Tibial artery (tissue), 4 donors: ENCODE measurements at regions not wholly inside any gene's neighbourhood (a gene's known extent, or its start where the extent isn't known, plus 50 kb on each side); places are given as distances from the start of the nearest gene placed in this dataset.
A peak's percentile ranks its signal among the peaks of the same experiment; 100 is the strongest.

Experiments used
- DNase-seq, 2 donors: peaks; one replicate each; pipeline ENCODE4 v3.0.0-alpha.2; 2019
- H3K27ac ChIP-seq, 2 donors: fragments of 200-600 bp; sonication (generic) in 1 of 2; 1 replicate in 1 of 2; 2 replicates in 1 of 2; pipeline ENCODE4 v1.5.1; 2018 to 2019; ENCODE audit warnings: mild to moderate bottlenecking in 1 of 2
- H3K27me3 ChIP-seq, 2 donors: fragments of 200-600 bp; sonication (generic) in 1 of 2; one replicate each; pipeline versions ENCODE4 v1.5.1 to v1.6.0; 2016 to 2019
- H3K36me3 ChIP-seq, 3 donors: fragments of 200-600 bp; sonication (generic) in 2 of 3; one replicate each; pipeline ENCODE4 v1.5.1; 2016 to 2019; ENCODE audit warnings: mild to moderate bottlenecking in 2 of 3
- H3K4me1 ChIP-seq, 4 donors: fragments of 200-600 bp; sonication (generic) in 2 of 4; 1 replicate in 3 of 4; 2 replicates in 1 of 4; pipeline ENCODE4 v1.5.1; 2016 to 2019
- H3K4me3 ChIP-seq, 2 donors: fragments of 200-600 bp; sonication (generic) in 1 of 2; 1 replicate in 1 of 2; 2 replicates in 1 of 2; pipeline ENCODE4 v1.5.1; 2018 to 2019; ENCODE audit warnings: mild to moderate bottlenecking in 2 of 2
- H3K9me3 ChIP-seq, 3 donors: fragments of 200-600 bp; sonication (generic) in 1 of 3; one replicate each; pipeline ENCODE4 v1.5.1; 2016 to 2019
- CTCF ChIP-seq, 2 experiments: fragments of 200-600 bp in 1 of 2; fragments of 450-650 bp in 1 of 2; IDR thresholded peaks; one replicate each; pipeline ENCODE4 v1.5.1; 2017 to 2019; ENCODE audit warnings: antibody characterized with exemption in 2 of 2, mild to moderate bottlenecking in 1 of 2, moderate library complexity in 1 of 2
- intact Hi-C: fragments of 100-400 bp; cut with DNase I; formaldehyde crosslinking; loops from one replicate; pipeline ENCODE4 v1.15.0; 2023; ENCODE audit warnings: low total_unique reads

GRCh38 chr14:96626121-96626768 is 124.1 kb downstream of the PAPOLA start:
- TF ChIP-seq CTCF (IDR thresholded peaks at IDR 0.05) = no peak
- Histone ChIP-seq H3K36me3 (no peaks in the 10 kb centered on the region), H3K4me3 (no peak overlapping the region), H3K27ac (no peak overlapping the region), H3K4me1 (no peaks in the 10 kb centered on the region), H3K9me3 (peaks cover 0 to 9% (median 0%) of the 10 kb centered on the region in 3 donors), H3K27me3 (peaks cover 0 to 39% of the 10 kb centered on the region in 2 donors)
- intact Hi-C loops = no loop called here
- DNase-seq = peak in 1 of 2 donors; percentile 28

DNA sequence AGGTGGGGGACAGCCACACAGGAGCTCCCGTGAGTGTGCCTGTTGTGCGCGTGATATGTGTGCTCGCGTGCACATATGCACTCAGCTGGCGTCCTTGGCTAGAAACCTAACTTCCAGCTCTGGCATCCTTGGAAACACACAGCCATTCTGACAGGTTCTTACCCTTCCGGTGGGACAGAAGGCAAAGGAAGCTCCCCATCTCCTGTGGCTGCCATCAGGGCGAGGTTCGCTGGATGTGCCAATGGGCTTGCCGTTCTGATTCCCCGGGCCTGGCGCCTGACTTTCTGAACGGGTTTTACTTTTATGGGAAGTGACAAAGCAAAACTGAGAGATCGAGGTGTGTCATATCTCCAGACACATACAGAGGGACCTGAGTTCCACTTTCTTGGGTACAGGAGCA is 124.7 kb downstream of the PAPOLA start:
- no peak for TF ChIP-seq CTCF (IDR thresholded peaks at IDR 0.05)
- Histone ChIP-seq H3K9me3 (peaks cover 0 to 9% (median 0%) of the 10 kb centered on the region in 3 donors), H3K4me1 (no peaks in the 10 kb centered on the region), H3K27me3 (peaks cover 0 to 39% of the 10 kb centered on the region in 2 donors), H3K4me3 (no peak overlapping the region), H3K27ac (no peak overlapping the region), H3K36me3 (no peaks in the 10 kb centered on the region)
- peak in 1 of 2 donors; percentile 25 for DNase-seq
- intact Hi-C loops = no loop called here

- Histone ChIP-seq H3K27ac (no peak overlapping the region), H3K4me3 (no peak overlapping the region), H3K9me3 (peaks cover 0 to 9% (median 0%) of the 10 kb centered on the region in 3 donors), H3K4me1 (no peaks in the 10 kb centered on the region), H3K27me3 (peaks cover 0 to 36% of the 10 kb centered on the region in 2 donors), H3K36me3 (no peaks in the 10 kb centered on the region)
- no peak for TF ChIP-seq CTCF (IDR thresholded peaks at IDR 0.05)
- intact Hi-C loops = no loop called here
- DNase-seq = no peak
Observed at GRCh38 chr14:96627386-96627785, 125.2 kb downstream of the PAPOLA start.

GRCh38 chr14:96627811-96628775 is 125.9 kb downstream of the PAPOLA start:
- Histone ChIP-seq H3K27me3 (peaks cover 0 to 33% of the 10 kb centered on the region in 2 donors), H3K9me3 (peaks cover 0 to 9% (median 0%) of the 10 kb centered on the region in 3 donors), H3K27ac (no peak overlapping the region), H3K4me3 (no peak overlapping the region), H3K36me3 (no peaks in the 10 kb centered on the region), H3K4me1 (no peaks in the 10 kb centered on the region)
- intact Hi-C loops = no loop called here
- peak in 1 of 2 donors; percentile 51 for DNase-seq
- TF ChIP-seq CTCF (IDR thresholded peaks at IDR 0.05) = no peak

DNA sequence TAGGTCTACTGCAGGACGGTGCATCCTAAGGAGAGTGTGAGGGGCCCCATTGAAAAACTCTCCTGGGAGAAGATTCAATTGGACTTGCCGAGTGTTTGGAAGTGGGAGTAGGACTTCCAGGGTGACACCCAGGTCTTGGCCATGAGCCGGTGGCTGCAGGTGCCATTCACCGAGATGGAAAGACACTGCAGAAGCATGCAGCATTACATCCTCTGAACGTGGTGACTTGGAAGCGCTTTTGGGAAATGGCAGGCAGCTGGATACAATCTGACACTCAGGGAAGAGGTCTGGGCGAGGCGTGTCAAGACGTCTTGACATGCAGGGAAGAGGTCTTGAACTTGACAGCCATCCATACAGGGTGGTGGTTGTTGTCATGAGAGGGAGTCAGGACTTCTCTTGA is 126.9 kb downstream of the PAPOLA start:
- Histone ChIP-seq H3K4me1 (no peaks in the 10 kb centered on the region), H3K4me3 (no peak overlapping the region), H3K36me3 (no peaks in the 10 kb centered on the region), H3K27ac (no peak overlapping the region), H3K9me3 (peaks cover 0 to 9% (median 0%) of the 10 kb centered on the region in 3 donors), H3K27me3 (peaks cover 0 to 28% of the 10 kb centered on the region in 2 donors)
- DNase-seq = peak in 1 of 2 donors; percentile 11
- intact Hi-C loops = no loop called here
- no peak for TF ChIP-seq CTCF (IDR thresholded peaks at IDR 0.05)
